Central memory CD8-positive, alpha-beta T cell (primary cell): ENCODE measurements at regions not wholly inside any gene's neighbourhood (a gene's known extent, or its start where the extent isn't known, plus 50 kb on each side); places are given as distances from the start of the nearest gene placed in this dataset.

ENCODE experiments used
- ATAC-seq: fragments of 150-1000 bp; cut with Tn5 transposase; replicated peaks from 2 replicates; pipeline ENCODE4 v1.10.0; 2022; ENCODE audit warnings: mild to moderate bottlenecking, moderate FRiP score, moderate number of reproducible peaks; ENCODE audit not compliant: poor library complexity, severe bottlenecking; ENCODE audit errors: extremely low read depth
- DNase-seq, 2 donors: peaks; one replicate each; pipeline ENCODE4 v3.0.0; 2021; ENCODE audit warnings: low spot score in 2 of 2
- H3K27ac Mint-ChIP-seq: one replicate; pipeline ENCODE4 v1.8.0; 2022; ENCODE audit warnings: low read depth, mild to moderate bottlenecking, moderate library complexity, mixed read lengths
- H3K27me3 Mint-ChIP-seq: one replicate; pipeline ENCODE4 v1.8.0; 2022; ENCODE audit warnings: mixed read lengths
- H3K36me3 Mint-ChIP-seq: one replicate; pipeline ENCODE4 v1.8.0; 2022; ENCODE audit warnings: mild to moderate bottlenecking, moderate library complexity, mixed read lengths; ENCODE audit not compliant: insufficient read depth
- H3K4me1 Mint-ChIP-seq: one replicate; pipeline ENCODE4 v1.8.0; 2022; ENCODE audit warnings: mixed read lengths
- H3K4me3 Mint-ChIP-seq: one replicate; pipeline ENCODE4 v1.8.0; 2022; ENCODE audit warnings: mild to moderate bottlenecking, moderate library complexity, mixed read lengths
- H3K9me3 Mint-ChIP-seq: one replicate; pipeline ENCODE4 v1.8.0; 2022; ENCODE audit warnings: mixed read lengths

- Mint-ChIP-seq H3K27me3 (no peaks in the 10 kb centered on the region), H3K4me3 (no peak overlapping the region), H3K36me3 (no peaks in the 10 kb centered on the region), H3K4me1 (no peaks in the 10 kb centered on the region), H3K9me3 (peaks cover 6% of the 10 kb centered on the region), H3K27ac (no peak overlapping the region)
- no peak for DNase-seq
- ATAC-seq = no peak
Measured at GRCh38 chr20:16955971-16956370, 207.8 kb downstream of the OTOR start.

GRCh38 chr20:16965401-16965800, 217.2 kb downstream of the OTOR start:
- H3K4me3 Mint-ChIP-seq = no peak overlapping the region

GRCh38 chr20:16966276-16966880, 218.2 kb downstream of the OTOR start:
- no peak overlapping the region for H3K4me3 Mint-ChIP-seq
- ATAC-seq = no peak
- H3K4me1 Mint-ChIP-seq = no peaks in the 10 kb centered on the region
- H3K36me3 Mint-ChIP-seq = no peaks in the 10 kb centered on the region
- H3K27me3 Mint-ChIP-seq = no peaks in the 10 kb centered on the region
- no peak overlapping the region for H3K27ac Mint-ChIP-seq
- H3K9me3 Mint-ChIP-seq = peaks cover 23% of the 10 kb centered on the region
- DNase-seq = no peak

More at GRCh38 chr20:16965401-16965800, 217.2 kb downstream of the OTOR start:
- no peaks in the 10 kb centered on the region for H3K4me1 Mint-ChIP-seq
- no peak overlapping the region for H3K27ac Mint-ChIP-seq
- H3K9me3 Mint-ChIP-seq = peaks cover 23% of the 10 kb centered on the region
- no peaks in the 10 kb centered on the region for H3K36me3 Mint-ChIP-seq
- no peak for ATAC-seq
- no peak for DNase-seq
- no peaks in the 10 kb centered on the region for H3K27me3 Mint-ChIP-seq

GRCh38 chr20:16968099-16968498, 219.9 kb downstream of the OTOR start:
- Mint-ChIP-seq H3K27ac (no peak overlapping the region), H3K4me3 (no peak overlapping the region), H3K9me3 (peaks cover 17% of the 10 kb centered on the region), H3K27me3 (no peaks in the 10 kb centered on the region), H3K4me1 (no peaks in the 10 kb centered on the region), H3K36me3 (no peaks in the 10 kb centered on the region)
- ATAC-seq (no peak), DNase-seq (no peak)

GRCh38 chr20:16970776-16971175, 222.6 kb downstream of the OTOR start:
- H3K4me1 Mint-ChIP-seq = no peaks in the 10 kb centered on the region

GRCh38 chr20:16974080-16974854, 226.1 kb downstream of the OTOR start:
- Mint-ChIP-seq H3K36me3 (no peaks in the 10 kb centered on the region), H3K4me1 (no peaks in the 10 kb centered on the region), H3K27me3 (no peaks in the 10 kb centered on the region), H3K9me3 (peaks cover 8% of the 10 kb centered on the region), H3K4me3 (no peak overlapping the region), H3K27ac (no peak overlapping the region)
- no peak for DNase-seq
- ATAC-seq = no peak

More at GRCh38 chr20:16970776-16971175, 222.6 kb downstream of the OTOR start:
- Mint-ChIP-seq H3K9me3 (peaks cover 17% of the 10 kb centered on the region), H3K27ac (no peak overlapping the region), H3K27me3 (no peaks in the 10 kb centered on the region), H3K36me3 (no peaks in the 10 kb centered on the region), H3K4me3 (no peak overlapping the region)
- DNase-seq (no peak), ATAC-seq (no peak)

GRCh38 chr20:16974855-16975162, 226.7 kb downstream of the OTOR start:
- H3K27me3 Mint-ChIP-seq = no peaks in the 10 kb centered on the region
- no peak for ATAC-seq
- H3K4me3 Mint-ChIP-seq = no peak overlapping the region
- H3K36me3 Mint-ChIP-seq = no peaks in the 10 kb centered on the region
- H3K9me3 Mint-ChIP-seq = peaks cover 3% of the 10 kb centered on the region
- no peak for DNase-seq
- no peak overlapping the region for H3K27ac Mint-ChIP-seq
- no peaks in the 10 kb centered on the region for H3K4me1 Mint-ChIP-seq

- no peak for DNase-seq
- Mint-ChIP-seq H3K4me3 (no peak overlapping the region), H3K4me1 (no peaks in the 10 kb centered on the region), H3K9me3 (no peaks in the 10 kb centered on the region), H3K27ac (no peak overlapping the region), H3K36me3 (no peaks in the 10 kb centered on the region), H3K27me3 (no peaks in the 10 kb centered on the region)
- no peak for ATAC-seq
Measured at GRCh38 chr20:16975682-16976081, 227.5 kb downstream of the OTOR start.

GRCh38 chr20:16978497-16978896, 230.3 kb downstream of the OTOR start:
- Mint-ChIP-seq H3K4me1 (no peaks in the 10 kb centered on the region), H3K27ac (no peak overlapping the region), H3K4me3 (no peak overlapping the region), H3K9me3 (peaks cover 5% of the 10 kb centered on the region), H3K36me3 (no peaks in the 10 kb centered on the region), H3K27me3 (no peaks in the 10 kb centered on the region)
- DNase-seq (no peak), ATAC-seq (no peak)

GRCh38 chr20:16982091-16982726, 234.1 kb downstream of the OTOR start:
- H3K9me3 Mint-ChIP-seq = peaks cover 6% of the 10 kb centered on the region
- no peak for ATAC-seq

GRCh38 chr20:16984481-16984880, 236.3 kb downstream of the OTOR start:
- H3K36me3 Mint-ChIP-seq = peaks cover 2% of the 10 kb centered on the region
- H3K4me1 Mint-ChIP-seq = no peaks in the 10 kb centered on the region
- H3K27ac Mint-ChIP-seq = no peak overlapping the region
- H3K4me3 Mint-ChIP-seq = no peak overlapping the region
- no peak for DNase-seq
- no peak for ATAC-seq
- H3K27me3 Mint-ChIP-seq = no peaks in the 10 kb centered on the region
- peaks cover 10% of the 10 kb centered on the region for H3K9me3 Mint-ChIP-seq

More at GRCh38 chr20:16982091-16982726, 234.1 kb downstream of the OTOR start:
- no peaks in the 10 kb centered on the region for H3K4me1 Mint-ChIP-seq
- no peak for DNase-seq
- H3K4me3 Mint-ChIP-seq = no peak overlapping the region
- H3K36me3 Mint-ChIP-seq = peaks cover 2% of the 10 kb centered on the region
- no peak overlapping the region for H3K27ac Mint-ChIP-seq
- H3K27me3 Mint-ChIP-seq = no peaks in the 10 kb centered on the region

GRCh38 chr20:17003170-17003870, 223.5 kb upstream of the PCSK2 start:
- Mint-ChIP-seq H3K36me3 (peaks cover 3% of the 10 kb centered on the region), H3K27ac (no peak overlapping the region), H3K4me3 (no peak overlapping the region), H3K9me3 (peaks cover 3% of the 10 kb centered on the region), H3K27me3 (no peaks in the 10 kb centered on the region), H3K4me1 (no peaks in the 10 kb centered on the region)
- no peak for DNase-seq
- no peak for ATAC-seq
